OCI-M2 (cell line): ENCODE measurements at regions not wholly inside any gene's neighbourhood (a gene's known extent, or its start where the extent isn't known, plus 50 kb on each side); places are given as distances from the start of the nearest gene placed in this dataset.
"Not testable (repeated sequence)": the region's sequence is repeated elsewhere in the genome, so short reads cannot be mapped to it uniquely, and the experiment has no call there.

Source experiments
- DNase-seq: peaks from one replicate; lab custom pipeline; 2025; ENCODE audit not compliant: unreplicated experiment; lab: John Stamatoyannopoulos, UW

DNA sequence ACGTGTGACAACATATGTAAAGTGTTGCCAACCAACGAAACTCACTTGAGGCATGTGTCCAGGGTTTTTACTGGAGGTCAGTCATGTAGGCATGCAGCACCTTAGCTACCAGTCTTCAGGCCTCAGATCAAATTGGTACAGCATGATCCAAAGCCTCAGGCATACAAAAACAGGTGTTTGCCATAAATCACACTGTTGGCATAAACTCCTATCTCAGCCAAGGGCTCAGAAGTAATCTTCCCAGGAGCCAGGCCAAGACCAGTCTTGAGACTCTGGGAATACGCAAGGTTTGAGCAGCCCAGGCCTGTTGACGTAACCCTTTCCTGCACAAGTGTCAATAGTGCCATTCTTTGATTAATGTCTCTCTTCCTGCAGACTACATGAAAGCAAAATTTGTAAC, 163.5 kb downstream of the PRL start:
- DNase-seq, result no peak

DNA sequence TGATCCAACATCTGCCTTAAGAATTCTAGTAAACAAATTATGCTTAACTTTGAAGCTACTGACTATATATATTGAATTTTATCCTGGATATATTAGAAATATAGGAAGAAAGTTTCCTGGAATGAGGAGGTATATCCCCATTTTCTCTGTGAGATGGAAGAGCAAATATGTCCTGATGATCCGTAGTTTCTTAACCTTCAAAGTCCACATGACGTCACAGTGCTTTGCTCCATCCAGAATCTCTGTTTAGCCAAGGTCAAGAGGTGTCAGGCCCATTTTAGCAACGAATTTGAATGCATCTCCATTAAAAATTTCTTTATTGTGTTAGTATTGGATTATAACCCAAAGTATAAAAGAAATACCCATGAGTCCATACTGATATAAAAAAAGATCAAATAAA, 162.5 kb downstream of the PRL start:
- DNase-seq, result no peak

DNA sequence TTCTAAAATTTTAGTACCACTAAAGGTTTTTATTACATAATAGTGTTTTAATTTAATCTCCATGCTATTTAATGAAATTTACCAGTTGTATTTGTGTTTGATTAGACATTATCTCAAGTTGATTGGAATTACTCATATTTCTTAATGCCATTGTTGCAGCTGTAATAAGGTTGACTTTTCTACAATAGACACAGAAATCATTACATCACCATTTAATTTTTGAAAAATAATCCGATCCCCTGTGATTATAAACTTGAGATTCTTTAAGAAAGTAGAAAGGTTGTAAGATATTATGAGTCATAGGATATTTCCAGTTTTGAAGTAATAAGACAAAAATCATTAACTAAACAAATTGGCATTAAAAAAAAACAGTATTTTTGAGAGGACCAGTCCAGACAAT, 161.4 kb downstream of the PRL start:
- no peak for DNase-seq

DNA sequence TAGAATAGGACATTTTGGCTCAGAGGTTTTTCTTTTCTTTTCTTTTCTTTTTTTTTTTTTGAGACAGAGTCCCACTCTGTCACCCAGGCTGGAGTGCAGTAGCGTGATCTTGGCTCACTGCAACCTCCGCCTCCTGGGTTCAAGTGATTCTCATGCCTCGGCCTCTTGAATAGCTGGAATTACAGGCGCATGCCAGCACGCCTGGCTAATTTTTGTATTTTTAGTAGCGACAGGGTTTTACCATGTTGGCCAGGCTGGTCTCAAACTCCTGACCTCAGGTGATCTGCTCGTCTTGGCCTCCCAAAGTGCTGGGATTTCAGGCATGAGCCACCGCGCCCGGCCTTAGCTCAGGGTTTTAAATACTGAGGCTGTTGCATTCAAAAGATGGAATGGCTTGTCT, 156.1 kb downstream of the PRL start:
- DNase-seq, result not testable (repeated sequence)

DNA sequence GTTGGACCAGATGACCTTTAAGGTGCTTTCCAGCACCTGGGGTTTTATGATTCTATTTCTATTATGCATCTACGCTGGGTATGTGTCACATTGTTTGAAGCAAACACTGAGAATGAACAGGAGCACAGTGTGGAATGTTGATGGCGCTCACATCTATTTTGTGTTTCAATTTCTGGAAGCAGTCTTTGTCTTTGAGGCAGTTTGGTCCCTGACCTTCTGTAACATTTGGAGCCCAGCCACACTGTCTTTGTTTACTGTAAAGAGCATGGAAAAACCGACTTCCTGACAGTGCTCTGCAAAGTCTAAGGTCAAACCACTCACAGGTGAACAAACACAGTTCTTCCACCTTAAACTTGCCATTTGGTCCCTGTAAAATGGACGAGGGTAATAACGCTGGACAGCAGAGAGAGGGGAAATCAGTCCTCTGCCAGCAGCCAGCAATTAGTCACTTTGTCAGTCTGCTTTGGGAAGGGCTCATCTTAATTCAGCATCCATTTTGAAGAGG, 155.5 kb downstream of the PRL start:
- no peak for DNase-seq

DNA sequence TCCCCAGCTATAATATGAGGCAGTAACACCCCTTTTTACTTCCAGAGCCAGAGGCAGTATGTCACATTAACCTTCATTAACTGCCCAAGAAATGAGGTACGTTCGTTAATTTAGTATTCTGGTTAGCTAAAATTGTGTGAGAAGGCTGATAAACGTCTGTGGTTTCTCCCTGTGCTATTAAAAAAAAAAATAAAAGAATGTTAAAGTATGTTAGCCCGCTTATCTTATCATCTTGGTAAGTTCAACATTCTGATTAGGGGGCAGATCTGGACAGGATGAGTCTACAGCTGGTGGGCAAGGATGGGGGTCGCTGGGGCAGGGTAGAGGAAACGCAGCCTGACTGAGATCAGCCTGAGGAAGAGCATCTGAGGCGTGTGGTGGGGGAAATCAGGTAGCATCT, 154.0 kb downstream of the PRL start:
- no peak for DNase-seq

DNA sequence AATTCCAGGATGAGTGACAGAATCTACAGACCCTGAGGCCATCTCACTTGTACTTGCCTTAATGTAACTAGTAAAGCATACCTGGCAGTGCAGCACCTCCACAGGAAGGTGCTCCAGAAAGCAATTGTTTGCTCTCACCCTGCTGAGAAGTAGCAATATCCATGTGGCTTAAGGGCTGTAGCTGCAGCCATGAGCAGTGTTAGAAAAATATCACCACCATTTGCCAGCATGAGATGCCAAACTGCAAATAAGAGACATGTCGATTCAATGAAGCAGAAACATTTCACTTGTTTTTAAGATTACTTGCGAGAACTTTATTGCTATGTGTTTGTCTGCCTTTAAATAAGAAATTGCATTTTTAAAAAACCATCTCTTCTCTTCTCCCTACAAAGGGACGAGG, 151.5 kb downstream of the PRL start:
- no peak for DNase-seq

DNA sequence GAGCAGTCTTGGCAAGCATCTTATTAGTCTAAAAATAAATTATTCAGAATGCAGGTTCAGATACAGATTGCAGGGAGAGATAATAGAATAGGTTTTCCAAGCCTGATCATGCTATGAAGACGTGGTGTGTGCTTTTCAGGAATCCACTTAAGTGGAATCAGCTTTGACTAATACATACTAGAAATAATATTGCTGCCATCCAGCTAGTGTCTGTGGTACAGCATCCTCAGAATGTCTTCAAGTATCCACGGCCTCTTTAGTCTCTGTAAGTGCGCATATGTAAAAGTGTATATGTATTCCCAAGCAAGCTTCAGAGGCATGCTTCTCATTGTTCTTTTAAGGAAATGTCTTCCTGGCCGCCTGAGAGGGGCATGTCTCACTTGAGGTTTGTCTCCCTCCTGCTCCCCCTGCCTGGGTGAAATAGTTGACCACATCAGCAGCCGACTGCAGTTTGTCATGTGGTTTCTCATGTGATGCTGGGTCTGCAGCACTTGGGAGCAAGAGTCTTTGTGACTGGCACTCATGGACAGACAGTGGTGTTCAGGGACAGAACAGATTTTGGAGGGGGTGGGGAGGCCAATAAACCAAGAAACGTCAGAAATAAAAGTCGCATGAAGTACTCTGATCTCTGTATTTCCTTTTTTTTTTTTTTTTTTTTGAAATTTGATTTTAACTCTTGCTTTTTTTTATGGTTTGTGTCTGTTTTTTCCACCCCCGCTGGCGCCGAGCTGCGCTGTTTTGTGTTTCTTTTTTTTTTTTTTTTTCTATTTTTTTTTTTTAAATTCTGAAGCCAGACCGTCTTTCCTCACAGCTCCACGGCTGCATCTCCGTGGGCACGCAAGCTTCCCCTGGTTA, 150.8 kb downstream of the PRL start:
- DNase-seq, result no peak

DNA sequence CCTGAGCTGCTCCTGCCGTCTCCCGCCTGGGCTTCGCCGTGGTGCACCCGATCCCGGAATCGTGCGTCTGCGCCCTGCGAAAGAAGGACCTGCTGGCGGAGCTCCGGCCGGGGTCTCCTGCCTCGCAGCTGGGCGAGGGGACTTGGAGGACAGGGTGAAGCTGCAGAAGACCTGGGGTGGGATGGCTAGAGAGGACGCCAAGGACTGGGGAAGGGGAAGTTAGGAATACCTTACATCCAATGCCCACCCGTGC, 150.2 kb downstream of the PRL start:
- no peak for DNase-seq

DNA sequence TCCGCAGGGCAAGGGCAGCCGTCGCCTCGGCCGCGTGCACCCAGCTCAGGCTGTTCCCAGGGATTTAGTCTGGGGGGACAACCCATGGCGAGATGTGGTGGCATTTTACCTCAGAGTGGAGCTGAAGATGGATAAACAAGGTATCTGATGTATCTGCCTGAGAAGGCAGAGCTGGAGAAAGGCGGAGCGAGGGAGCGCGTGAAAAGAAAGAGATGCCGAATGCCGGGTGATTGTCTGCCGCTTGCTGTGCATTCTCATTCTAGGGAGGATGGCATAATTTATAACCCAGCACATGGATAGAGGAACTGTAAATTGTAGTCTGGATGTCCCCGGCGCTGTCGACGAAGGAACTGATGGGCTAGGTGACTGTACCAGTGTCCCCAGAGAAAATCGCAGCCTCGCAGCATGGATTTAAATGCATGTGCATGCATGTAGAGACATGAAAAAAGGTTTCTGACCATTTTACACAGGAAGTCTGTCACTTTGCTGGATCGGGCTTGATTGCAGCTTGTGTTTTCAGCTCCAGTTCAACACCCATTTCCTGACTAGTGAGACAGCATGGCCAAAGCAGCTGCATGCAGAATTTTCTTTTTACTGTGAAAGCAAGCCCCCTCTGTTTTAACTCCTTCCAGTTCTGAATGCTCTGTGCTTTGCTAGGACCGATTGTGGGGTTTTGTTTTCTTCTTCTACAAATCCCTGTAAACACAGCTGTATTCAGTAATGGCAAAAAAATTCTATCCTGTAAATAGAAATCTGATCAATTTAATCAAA, 149.7 kb downstream of the PRL start:
- DNase-seq, result no peak

DNA sequence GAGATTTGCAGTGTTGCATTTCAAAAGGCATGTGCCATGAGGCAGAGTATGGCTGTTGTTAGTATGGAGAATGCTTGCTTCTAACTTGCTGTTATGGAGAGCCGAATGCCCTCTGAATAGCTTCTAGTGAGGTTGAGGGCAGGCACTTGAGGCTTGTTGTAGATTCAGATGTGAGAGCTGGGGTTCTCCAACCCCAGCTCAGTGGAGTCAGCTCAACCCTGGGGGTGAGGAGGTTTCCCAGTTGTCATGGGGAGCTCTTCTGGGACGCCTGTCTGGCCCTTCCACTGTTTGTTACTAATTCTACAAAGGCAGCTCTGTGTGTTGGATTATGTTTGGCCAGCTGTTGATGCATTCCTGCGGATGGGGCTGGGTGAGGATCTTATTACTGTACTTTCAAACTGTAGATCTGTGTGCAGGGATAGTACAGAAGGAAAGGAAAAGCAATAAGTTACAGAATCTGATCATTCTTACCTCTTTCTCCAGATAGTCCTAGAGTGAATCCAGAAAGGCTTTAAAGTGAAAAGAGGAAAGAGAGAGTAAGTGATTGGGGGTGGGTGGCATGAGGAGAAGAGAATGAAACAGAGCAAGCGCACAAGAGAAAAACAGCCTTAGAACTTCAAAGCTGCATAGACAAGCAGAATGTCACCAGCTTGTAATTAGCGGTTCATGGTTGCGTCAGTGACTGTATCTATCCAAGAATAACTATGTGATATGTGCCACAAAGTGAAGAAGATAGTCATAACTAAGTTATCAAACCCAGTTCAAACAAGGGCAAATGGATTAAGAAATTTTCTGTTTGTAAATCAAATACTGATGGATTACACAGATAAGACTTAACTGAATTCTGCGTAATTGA, 148.7 kb downstream of the PRL start:
- DNase-seq, result no peak

DNA sequence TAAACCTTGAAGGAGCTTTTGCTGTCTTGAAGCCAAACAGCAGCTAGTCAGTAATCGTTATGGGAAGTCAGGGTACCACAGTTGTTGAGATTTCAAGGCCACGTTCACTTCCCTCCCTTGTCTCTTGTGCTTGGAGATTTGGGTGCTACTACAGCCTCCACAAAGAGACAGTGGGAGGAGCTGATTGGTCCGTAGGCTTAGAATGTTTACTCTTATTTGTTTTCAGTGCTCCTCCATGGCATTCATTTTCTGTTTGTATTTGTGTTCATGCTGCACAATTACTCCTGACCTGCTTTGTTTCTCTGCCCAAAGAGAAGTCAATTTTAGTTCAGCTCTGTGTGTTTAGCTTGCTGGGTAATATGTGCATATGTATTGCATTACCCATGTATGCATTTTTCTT, 147.7 kb downstream of the PRL start:
- no peak for DNase-seq

DNA sequence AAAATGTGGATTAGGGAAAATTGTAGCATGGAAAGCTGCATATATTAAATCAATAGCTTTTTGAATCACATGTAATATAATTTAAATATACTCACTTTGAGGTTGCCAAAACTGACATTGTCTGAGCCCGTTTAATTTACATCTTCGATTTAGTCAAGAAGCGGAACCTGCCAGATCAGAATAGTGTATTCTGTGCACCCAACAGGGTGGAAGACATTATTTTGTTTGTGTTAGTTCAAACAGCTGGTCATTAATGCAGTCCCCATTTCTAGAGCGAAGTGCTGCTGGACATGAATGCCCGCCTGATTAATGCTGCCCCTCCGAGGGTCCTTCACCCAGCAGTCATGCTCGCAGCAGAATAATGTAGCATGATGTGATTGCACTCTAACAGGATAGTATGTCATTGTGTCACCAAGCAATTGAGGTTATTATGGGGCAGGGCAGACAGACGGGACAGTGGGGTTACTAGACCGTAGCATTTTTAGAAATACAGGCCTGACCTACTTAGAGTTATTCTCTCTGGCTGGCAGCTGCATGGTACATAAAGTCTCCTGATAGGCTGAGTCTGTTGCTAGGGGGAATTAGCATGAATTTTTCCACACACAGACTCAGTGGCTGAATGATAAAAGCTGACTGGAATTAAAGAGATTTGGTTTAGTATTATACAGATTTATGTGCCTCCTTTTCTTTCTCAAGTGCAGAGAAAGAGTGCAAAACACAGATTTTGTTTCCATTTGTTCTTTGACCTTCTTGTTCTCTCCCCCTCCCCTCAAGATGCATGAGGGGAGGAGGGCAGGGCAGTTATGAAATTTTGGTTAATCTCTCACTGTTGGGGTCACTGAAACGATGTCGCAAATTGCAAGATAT, 147.1 kb downstream of the PRL start:
- DNase-seq, result no peak

DNA sequence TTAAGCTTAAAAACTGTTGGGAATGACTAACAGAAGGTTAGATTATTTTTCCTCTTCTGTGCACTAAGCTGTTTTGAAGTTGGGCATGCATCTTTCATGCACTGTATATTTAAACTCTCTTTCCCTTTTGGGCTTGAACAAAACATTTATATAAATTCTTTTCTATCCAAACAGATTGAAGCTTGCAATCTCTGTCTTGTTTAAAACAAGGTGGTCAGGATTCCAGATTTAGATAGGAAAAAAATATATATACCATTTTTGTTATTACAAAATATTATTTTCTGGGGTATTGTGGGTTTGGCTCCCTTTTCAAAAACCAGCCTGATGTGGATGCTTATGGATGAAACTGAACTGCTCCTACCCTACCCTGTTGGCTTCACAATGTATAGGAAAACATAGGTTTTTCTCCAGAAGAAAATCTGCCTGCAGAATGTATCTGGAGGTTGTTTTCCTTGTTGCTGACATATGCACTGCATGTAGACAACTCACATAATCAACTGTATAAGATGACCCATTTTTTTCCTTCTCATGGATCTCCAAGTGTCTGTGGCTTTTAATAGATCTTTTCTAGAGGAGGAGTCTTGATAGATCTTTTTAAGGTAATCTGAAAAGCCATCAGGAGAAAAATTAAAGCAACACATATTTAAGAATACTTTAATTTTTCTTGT, 146.3 kb downstream of the PRL start:
- no peak for DNase-seq

DNA sequence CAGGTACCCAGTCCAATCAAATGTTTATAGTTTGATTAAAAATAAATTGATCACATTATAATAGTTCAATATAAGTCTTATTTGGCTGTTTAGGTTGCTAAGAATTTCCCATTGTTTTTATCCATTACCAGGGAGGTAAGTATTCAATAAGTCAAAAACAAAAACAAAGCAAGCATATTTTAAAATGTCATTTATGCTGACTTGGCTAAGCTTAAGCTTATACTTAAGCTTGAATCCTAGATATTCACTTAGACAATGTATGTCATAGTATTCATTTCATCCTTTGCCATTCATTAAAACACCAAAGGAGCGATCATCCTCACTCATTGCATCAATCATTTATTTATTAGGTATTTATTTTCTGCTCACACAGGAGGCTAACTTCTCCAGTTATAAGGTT, 144.9 kb downstream of the PRL start:
- DNase-seq, result no peak

DNA sequence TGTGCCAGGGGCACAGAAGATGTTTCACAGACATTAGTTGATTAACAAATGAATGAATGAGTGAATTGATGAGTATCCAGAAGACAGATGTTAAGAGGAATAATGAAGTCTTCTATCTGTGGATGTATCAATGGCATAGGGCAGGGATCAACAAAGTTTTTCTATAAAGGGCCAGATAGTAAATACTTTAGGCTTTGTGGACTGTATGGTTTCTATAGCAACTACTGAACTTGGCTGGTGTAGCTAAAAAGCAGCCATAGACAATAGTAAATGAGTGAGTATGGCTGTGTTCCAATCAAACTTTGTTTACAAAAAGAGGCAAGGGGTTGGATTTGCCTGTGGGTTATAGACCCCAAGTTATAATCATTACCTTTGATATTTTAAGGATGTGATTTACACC, 144.0 kb downstream of the PRL start:
- DNase-seq, result no peak

DNA sequence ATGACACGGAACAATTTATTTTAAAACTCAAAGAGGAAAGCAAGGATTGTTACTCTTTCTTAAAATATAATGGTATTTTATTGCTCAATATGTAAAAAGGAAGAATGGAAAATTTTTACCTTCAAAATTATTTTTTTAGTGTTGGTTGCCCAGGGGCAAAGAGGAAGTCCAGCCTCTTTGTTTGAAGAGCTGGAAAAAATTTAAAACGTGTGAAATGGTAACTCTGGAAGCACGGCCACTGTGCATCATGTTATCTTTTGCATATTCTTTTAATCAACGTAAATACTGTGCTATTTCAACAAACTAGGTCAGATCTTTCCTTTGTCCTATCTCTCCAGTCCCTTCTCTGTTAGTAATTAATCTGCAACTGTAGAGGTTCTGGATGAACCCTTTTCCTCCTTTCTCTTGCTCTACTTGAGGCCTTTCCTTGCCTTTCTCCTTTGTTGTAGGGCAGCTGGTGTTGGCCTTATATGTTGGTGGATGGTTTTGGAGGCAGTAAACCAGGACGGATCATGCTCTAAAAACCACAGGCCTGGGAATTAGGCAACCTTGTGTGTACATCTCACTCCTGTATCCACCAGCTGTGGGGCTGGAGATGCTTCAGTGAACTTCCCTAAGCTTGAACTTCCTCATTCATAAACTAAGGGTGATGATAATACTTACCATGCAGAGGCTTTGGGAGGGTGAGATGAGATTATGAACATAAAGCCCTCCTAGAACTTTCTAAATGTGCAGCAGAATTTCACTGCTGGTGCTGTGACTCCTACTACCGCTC, 143.3 kb downstream of the PRL start:
- DNase-seq, result no peak

DNA sequence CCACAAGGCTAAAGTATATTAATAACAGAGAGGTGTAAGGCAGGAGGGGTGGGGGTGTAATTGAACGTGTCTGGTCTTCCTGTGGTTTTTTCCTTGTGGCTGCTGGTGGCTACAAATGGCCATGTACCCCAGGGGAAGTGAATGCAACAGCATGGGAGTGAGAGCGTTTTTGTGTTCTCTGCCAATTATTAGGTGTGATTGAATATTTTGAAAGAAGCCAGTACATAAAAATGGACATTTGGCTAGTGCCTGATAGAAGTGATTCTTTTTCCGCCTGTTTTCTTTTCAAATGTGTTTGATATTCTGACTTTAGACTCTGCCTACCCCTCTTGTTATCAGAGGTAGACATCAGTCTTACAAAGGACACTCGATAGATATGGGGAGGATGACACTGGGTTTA, 141.3 kb downstream of the PRL start:
- no peak for DNase-seq

DNA sequence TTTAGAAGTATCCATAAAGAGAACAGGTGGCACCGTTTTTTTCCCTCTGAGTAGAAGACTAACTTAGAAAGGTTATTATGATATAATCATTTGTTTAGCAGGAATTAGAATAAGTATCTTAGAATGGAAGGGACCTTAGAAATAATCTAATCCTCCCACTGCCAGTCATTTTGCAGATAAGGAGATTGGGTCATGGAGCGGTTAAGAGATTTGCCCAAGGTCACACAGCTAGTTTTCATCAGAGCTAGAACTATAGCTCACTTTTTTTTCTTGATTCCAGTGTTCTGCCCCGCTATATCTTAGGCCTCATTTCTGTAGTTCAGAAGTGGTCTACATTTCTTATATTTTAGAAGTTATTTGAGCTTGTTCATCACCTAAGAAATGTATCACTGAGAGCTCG, 139.6 kb downstream of the PRL start:
- DNase-seq, result no peak
